ENCODE measurements at regions not wholly inside any gene's neighbourhood (a gene's known extent, or its start where the extent isn't known, plus 50 kb on each side); places are given as distances from the start of the nearest gene placed in this dataset.

DNA sequence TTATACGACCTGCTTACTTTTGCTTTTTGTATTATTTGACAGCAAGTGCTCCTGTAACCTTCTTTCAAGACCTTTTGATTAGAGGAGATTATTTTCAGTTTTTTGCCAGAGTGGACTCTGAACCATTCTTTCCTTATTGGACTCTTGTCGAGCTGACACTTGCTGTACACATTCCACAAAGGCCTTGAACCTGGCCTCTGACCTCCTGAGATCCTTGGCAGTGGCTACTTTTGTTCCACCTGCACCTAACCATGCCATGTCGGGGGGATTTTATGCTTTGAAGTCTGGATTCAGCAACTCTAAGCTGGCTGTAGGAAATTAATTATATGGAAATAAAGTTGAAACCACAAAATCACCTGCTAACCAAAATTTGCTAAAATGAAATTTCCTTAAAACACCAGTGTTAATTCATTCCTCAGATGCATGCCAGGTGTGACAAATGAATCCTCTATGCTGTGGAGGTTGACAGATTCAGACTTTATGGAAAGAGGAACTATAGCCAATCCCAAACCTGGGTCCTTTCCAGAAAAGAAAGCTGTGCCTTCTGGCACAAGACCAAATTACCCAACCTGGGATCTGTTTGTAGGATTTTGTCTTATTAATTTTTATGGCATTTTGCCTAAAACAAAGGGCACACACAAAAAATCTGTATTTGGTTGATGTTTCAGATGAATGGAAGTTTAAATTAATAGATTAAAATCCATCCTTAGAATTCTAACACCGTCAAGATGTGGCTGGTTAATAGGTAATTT is 110.4 kb downstream of the CDC42EP3 start:
- TF ChIP-seq, protein P1, sequence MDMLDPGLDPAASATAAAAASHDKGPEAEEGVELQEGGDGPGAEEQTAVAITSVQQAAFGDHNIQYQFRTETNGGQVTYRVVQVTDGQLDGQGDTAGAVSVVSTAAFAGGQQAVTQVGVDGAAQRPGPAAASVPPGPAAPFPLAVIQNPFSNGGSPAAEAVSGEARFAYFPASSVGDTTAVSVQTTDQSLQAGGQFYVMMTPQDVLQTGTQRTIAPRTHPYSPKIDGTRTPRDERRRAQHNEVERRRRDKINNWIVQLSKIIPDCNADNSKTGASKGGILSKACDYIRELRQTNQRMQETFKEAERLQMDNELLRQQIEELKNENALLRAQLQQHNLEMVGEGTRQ (IDR thresholded peaks at IDR 0.05; ENCODE audit: low read length): no peak
- TF ChIP-seq EZH2 (IDR thresholded peaks at IDR 0.05; ENCODE audit: low read depth, low read length, severe bottlenecking) (no peak), SIN3A (conservative IDR thresholded peaks at IDR 0.05 in 1 of 2, IDR thresholded peaks at IDR 0.05 in 1 of 2; ENCODE audit: low read depth in 1 of 2, low read length in 2 of 2) (no peak), JUN (IDR thresholded peaks at IDR 0.05; ENCODE audit: low read depth, low read length) (no peak), FOSL1 (IDR thresholded peaks at IDR 0.05; ENCODE audit: insufficient read depth, low read depth, low read length) (no peak)
- TF ChIP-seq, protein P2, sequence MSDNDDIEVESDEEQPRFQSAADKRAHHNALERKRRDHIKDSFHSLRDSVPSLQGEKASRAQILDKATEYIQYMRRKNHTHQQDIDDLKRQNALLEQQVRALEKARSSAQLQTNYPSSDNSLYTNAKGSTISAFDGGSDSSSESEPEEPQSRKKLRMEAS (IDR thresholded peaks at IDR 0.05): no peak
- TF ChIP-seq, protein P3, sequence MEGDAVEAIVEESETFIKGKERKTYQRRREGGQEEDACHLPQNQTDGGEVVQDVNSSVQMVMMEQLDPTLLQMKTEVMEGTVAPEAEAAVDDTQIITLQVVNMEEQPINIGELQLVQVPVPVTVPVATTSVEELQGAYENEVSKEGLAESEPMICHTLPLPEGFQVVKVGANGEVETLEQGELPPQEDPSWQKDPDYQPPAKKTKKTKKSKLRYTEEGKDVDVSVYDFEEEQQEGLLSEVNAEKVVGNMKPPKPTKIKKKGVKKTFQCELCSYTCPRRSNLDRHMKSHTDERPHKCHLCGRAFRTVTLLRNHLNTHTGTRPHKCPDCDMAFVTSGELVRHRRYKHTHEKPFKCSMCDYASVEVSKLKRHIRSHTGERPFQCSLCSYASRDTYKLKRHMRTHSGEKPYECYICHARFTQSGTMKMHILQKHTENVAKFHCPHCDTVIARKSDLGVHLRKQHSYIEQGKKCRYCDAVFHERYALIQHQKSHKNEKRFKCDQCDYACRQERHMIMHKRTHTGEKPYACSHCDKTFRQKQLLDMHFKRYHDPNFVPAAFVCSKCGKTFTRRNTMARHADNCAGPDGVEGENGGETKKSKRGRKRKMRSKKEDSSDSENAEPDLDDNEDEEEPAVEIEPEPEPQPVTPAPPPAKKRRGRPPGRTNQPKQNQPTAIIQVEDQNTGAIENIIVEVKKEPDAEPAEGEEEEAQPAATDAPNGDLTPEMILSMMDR (IDR thresholded peaks at IDR 0.05; ENCODE audit: control extremely low read depth in 1 of 3, insufficient read depth in 1 of 3, low read depth in 1 of 3, low read length in 3 of 3): no peak

All from H1 (cell line).